Activated T-cell treated with anti-CD3 and anti-CD28 coated beads for 4 hours (primary cell): ENCODE measurements at regions not wholly inside any gene's neighbourhood (a gene's known extent, or its start where the extent isn't known, plus 50 kb on each side); places are given as distances from the start of the nearest gene placed in this dataset.
"Not testable (repeated sequence)": the region's sequence is repeated elsewhere in the genome, so short reads cannot be mapped to it uniquely, and the experiment has no call there.

Experiments
- DNase-seq: peaks from one replicate; pipeline ENCODE4 v3.0.0-alpha.2; 2020

GRCh38 chr1:143839182-143839581 lies 132.6 kb downstream of the FAM72C start:
- not testable (repeated sequence) for DNase-seq

- DNase-seq, result not testable (repeated sequence)
Measured at GRCh38 chr1:143838598-143838929, 133.2 kb downstream of the FAM72C start.

- not testable (repeated sequence) for DNase-seq
Measured at GRCh38 chr1:143837924-143838597, 133.7 kb downstream of the FAM72C start.

- DNase-seq, result not testable (repeated sequence)
Measured at GRCh38 chr1:143833376-143833775, 138.4 kb downstream of the FAM72C start.

GRCh38 chr1:143832379-143832716 lies 139.4 kb downstream of the FAM72C start:
- DNase-seq, result not testable (repeated sequence)

- not testable (repeated sequence) for DNase-seq
Measured at GRCh38 chr1:143831479-143832378, 140.1 kb downstream of the FAM72C start.

GRCh38 chr1:143826162-143826561 lies 145.6 kb downstream of the FAM72C start:
- not testable (repeated sequence) for DNase-seq

- not testable (repeated sequence) for DNase-seq
Measured at GRCh38 chr1:143824266-143824665, 147.5 kb downstream of the FAM72C start.

GRCh38 chr1:143820058-143820457 lies 151.7 kb downstream of the FAM72C start:
- DNase-seq, result not testable (repeated sequence)

- not testable (repeated sequence) for DNase-seq
Measured at GRCh38 chr1:143816369-143816768, 155.4 kb downstream of the FAM72C start.

- not testable (repeated sequence) for DNase-seq
Measured at GRCh38 chr1:143805374-143805773, 166.4 kb downstream of the FAM72C start.

- DNase-seq, result not testable (repeated sequence)
Measured at GRCh38 chr1:143804707-143805356, 167.0 kb downstream of the FAM72C start.

- DNase-seq, result not testable (repeated sequence)
Measured at GRCh38 chr1:143803927-143804411, 167.8 kb downstream of the FAM72C start.

- DNase-seq, result not testable (repeated sequence)
Measured at GRCh38 chr1:143803095-143803494, 168.7 kb downstream of the FAM72C start.

- not testable (repeated sequence) for DNase-seq
Measured at GRCh38 chr1:143799568-143800187, 172.1 kb downstream of the FAM72C start.

- DNase-seq, result not testable (repeated sequence)
Measured at GRCh38 chr1:143796369-143796768, 175.4 kb downstream of the FAM72C start.

GRCh38 chr1:143792047-143792937 lies 179.5 kb downstream of the FAM72C start:
- not testable (repeated sequence) for DNase-seq

- not testable (repeated sequence) for DNase-seq
Measured at GRCh38 chr1:143786381-143786780, 185.4 kb downstream of the FAM72C start.

GRCh38 chr1:143785883-143786282 lies 185.9 kb downstream of the FAM72C start:
- not testable (repeated sequence) for DNase-seq

GRCh38 chr1:143784239-143784882 lies 187.4 kb downstream of the FAM72C start:
- DNase-seq, result not testable (repeated sequence)

GRCh38 chr1:143778178-143778577 lies 193.6 kb downstream of the FAM72C start:
- DNase-seq, result not testable (repeated sequence)
